22Rv1 (cell line): ENCODE measurements at regions not wholly inside any gene's neighbourhood (a gene's known extent, or its start where the extent isn't known, plus 50 kb on each side); places are given as distances from the start of the nearest gene placed in this dataset.

Experiments
- CTCF ChIP-seq: fragments of 450-650 bp; IDR thresholded peaks from 2 replicates; pipeline ENCODE4 v1.5.1; 2017; ENCODE audit warnings: mild to moderate bottlenecking
- ZFX ChIP-seq: fragments of 450-650 bp; IDR thresholded peaks from 2 replicates; pipeline ENCODE4 v1.6.1; 2017; ENCODE audit warnings: antibody characterized with exemption, borderline replicate concordance

GRCh38 chr2:107374249-107374648, 452.4 kb upstream of the RGPD4 start:
- TF ChIP-seq CTCF (no peak), ZFX (no peak)
